K562 (cell line): ENCODE measurements at regions not wholly inside any gene's neighbourhood (a gene's known extent, or its start where the extent isn't known, plus 50 kb on each side); places are given as distances from the start of the nearest gene placed in this dataset.

Experiments used
- ATAC-seq: fragments of 200-7000 bp; cut with Tn5 transposase; 3 replicates; pipeline ENCODE4 v1.9.1; 2020; ENCODE audit warnings: moderate library complexity
- BruUV-seq: library from RNA; stranded (reverse); fragments of 400-500 nt; replicated peaks from 2 replicates; lab custom pipeline; 2021; lab: Mats Ljungman, UMichigan
- CTCF ChIA-PET: fragments of 300-600 bp; formaldehyde crosslinking; extraction: SDS; loops from one replicate; lab custom pipeline; 2021; ENCODE audit warnings: low intra/inter-chr PET ratio; lab: Yijun Ruan, JAX
- POLR2A ChIA-PET: fragments of 300-600, 350-650 bp; sonication (Branson Sonifier 250); formaldehyde crosslinking; extraction: SDS; loops from one replicate; lab custom pipeline; 2021; ENCODE audit warnings: antibody characterized with exemption, inconsistent platforms; lab: Yijun Ruan, JAX
- DNase-seq, 4 experiments: peaks; one replicate each; pipeline versions ENCODE4 v3.0.0 to v3.0.0-alpha.2; 2011 to 2018; ENCODE audit warnings: low spot score in 3 of 4, mixed read lengths in 3 of 4; ENCODE audit errors: extremely low read depth in 1 of 4
- FAIRE-seq: peaks from 2 replicates; lab custom pipeline; 2011; peaks lifted over from hg19 to GRCh38; lab: Jason Lieb, UNC
- H2AFZ ChIP-seq: 2 replicates; pipeline ENCODE4 v1.6.0; 2011; ENCODE audit warnings: low read depth, low read length, control low read depth, inconsistent platforms
- H3K27ac ChIP-seq: fragments of 200-600 bp; 3 replicates; pipeline ENCODE4 v1.8.0; 2011; ENCODE audit warnings: low read depth, mild to moderate bottlenecking, control low read depth, inconsistent platforms, low read length, moderate library complexity, mixed read lengths; ENCODE audit errors: extremely low read depth
- H3K27me3 ChIP-seq, 2 experiments: fragments of 300-600 bp in 1 of 2; 2 replicates in 1 of 2; 3 replicates in 1 of 2; pipeline versions ENCODE4 v1.6.0 to v1.8.0; 2011; ENCODE audit warnings: inconsistent platforms in 2 of 2, low read length in 2 of 2, mild to moderate bottlenecking in 1 of 2, mixed read lengths in 1 of 2, moderate library complexity in 1 of 2; ENCODE audit not compliant: control insufficient read depth in 2 of 2, insufficient read depth in 2 of 2
- H3K36me3 ChIP-seq: fragments of 300-600 bp; 3 replicates; pipeline ENCODE4 v1.8.0; 2011; ENCODE audit warnings: mild to moderate bottlenecking, low read length, inconsistent platforms; ENCODE audit not compliant: control insufficient read depth, insufficient read depth
- H3K4me1 ChIP-seq, 2 experiments: fragments of 200-600 bp in 1 of 2; replicated peaks in 1 of 2; 2 replicates in 1 of 2; 3 replicates in 1 of 2; pipeline versions ENCODE4 v1.5.1 to v1.8.0; 2011; ENCODE audit warnings: inconsistent platforms in 2 of 2, low read length in 2 of 2, mild to moderate bottlenecking in 1 of 2, mixed read lengths in 1 of 2, moderate library complexity in 1 of 2; ENCODE audit not compliant: control insufficient read depth in 2 of 2, insufficient read depth in 2 of 2
- H3K4me2 ChIP-seq: 2 replicates; pipeline ENCODE4 v1.6.1; 2011; ENCODE audit warnings: low read length, control low read depth, inconsistent platforms, mixed read lengths; ENCODE audit not compliant: insufficient read depth
- H3K4me3 ChIP-seq: fragments of 200-600 bp; sonication (generic), shearing (Covaris generic); 2 replicates; pipeline ENCODE4 v1.5.1; 2016; ENCODE audit warnings: control low read depth, inconsistent platforms
- H3K79me2 ChIP-seq: fragments of 200-600 bp; 3 replicates; pipeline ENCODE4 v1.8.0; 2011; ENCODE audit warnings: low read length, inconsistent platforms; ENCODE audit not compliant: control insufficient read depth, insufficient read depth
- H3K9ac ChIP-seq, 2 experiments: 2 replicates each; pipeline versions ENCODE4 v1.6.0 to v1.6.1; 2011; ENCODE audit warnings: low read depth in 2 of 2, low read length in 2 of 2, control low read depth in 1 of 2, inconsistent platforms in 1 of 2, mild to moderate bottlenecking in 1 of 2, mixed read lengths in 1 of 2; ENCODE audit not compliant: insufficient read depth in 1 of 2
- H3K9me1 ChIP-seq: one replicate; pipeline ENCODE4 v1.6.0; 2011; ENCODE audit warnings: inconsistent platforms, mild to moderate bottlenecking, low read length, moderate library complexity; ENCODE audit not compliant: control insufficient read depth, insufficient read depth
- H3K9me3 ChIP-seq: replicated peaks from 2 replicates; pipeline ENCODE4 v1.5.1; 2011; ENCODE audit warnings: low read depth, low read length, inconsistent platforms; ENCODE audit not compliant: control insufficient read depth, insufficient read depth
- H4K20me1 ChIP-seq: replicated peaks from 2 replicates; pipeline ENCODE4 v1.6.1; 2011; ENCODE audit warnings: low read length, inconsistent platforms, mixed read lengths; ENCODE audit not compliant: control insufficient read depth, insufficient read depth
- ASH1L ChIP-seq: fragments of 450-650 bp; IDR thresholded peaks from 2 replicates; pipeline ENCODE4 v1.6.1; 2018; ENCODE audit warnings: borderline replicate concordance, mild to moderate bottlenecking, low read depth; ENCODE audit not compliant: partially characterized antibody
- BACH1 ChIP-seq: fragments of 200-800 bp; sonication (Bioruptor generic); IDR thresholded peaks from 2 replicates; pipeline ENCODE4 v1.6.1; 2016; ENCODE audit warnings: missing genetic modification characterization, missing compliant biosample characterization
- BCLAF1 ChIP-seq, 2 experiments: fragments of 450-650 bp in 1 of 2; IDR thresholded peaks; 2 replicates each; pipeline ENCODE4 v1.6.1; 2011 to 2017; ENCODE audit warnings: low read depth in 2 of 2, antibody characterized with exemption in 1 of 2, borderline replicate concordance in 1 of 2, low read length in 1 of 2, mild to moderate bottlenecking in 1 of 2, mixed read lengths in 1 of 2; ENCODE audit not compliant: control insufficient read depth in 1 of 2
- C11orf30 ChIP-seq: fragments of 450-650 bp; IDR thresholded peaks from 2 replicates; pipeline ENCODE4 v1.6.1; 2016; ENCODE audit warnings: low read depth, mild to moderate bottlenecking
- CEBPZ ChIP-seq: fragments of 150-350 bp; IDR thresholded peaks from 2 replicates; pipeline ENCODE4 v1.6.1; 2014; ENCODE audit warnings: low read depth, mild to moderate bottlenecking, low read length, borderline replicate concordance
- GTF2B ChIP-seq: IDR thresholded peaks from 2 replicates; pipeline ENCODE4 v1.6.1; 2011; ENCODE audit not compliant: insufficient read length; ENCODE audit errors: extremely low read depth
- JUND ChIP-seq, 2 experiments: IDR thresholded peaks; 2 replicates in 1 of 2; 3 replicates in 1 of 2; pipeline ENCODE4 v1.6.1; 2011; ENCODE audit warnings: borderline replicate concordance in 2 of 2, low read depth in 2 of 2, low read length in 2 of 2, improper control_type of control experiment in 1 of 2, missing biosample characterization in 1 of 2, missing genetic modification characterization in 1 of 2, missing genetic modification reagents in 1 of 2
- SMARCB1 ChIP-seq: IDR thresholded peaks from 2 replicates; pipeline ENCODE4 v1.6.1; 2011; ENCODE audit warnings: improper control_type of control experiment, low read depth; ENCODE audit not compliant: insufficient read length
- ZBTB33 ChIP-seq: sonication (generic); formaldehyde crosslinking; IDR thresholded peaks from 2 replicates; pipeline ENCODE4 v1.8.1; 2023; ENCODE audit warnings: mild to moderate bottlenecking, missing genetic modification reagents
- ZNF124 ChIP-seq: sonication (generic); formaldehyde crosslinking; IDR thresholded peaks from 2 replicates; pipeline ENCODE4 v1.8.1; 2022; ENCODE audit warnings: missing genetic modification reagents
- ZNF511 ChIP-seq: sonication (generic); formaldehyde crosslinking; IDR thresholded peaks from 2 replicates; pipeline ENCODE4 v1.8.0; 2022; ENCODE audit warnings: mild to moderate bottlenecking, missing genetic modification reagents
- ZNF696 ChIP-seq: fragments of 250-450 bp; sonication (Bioruptor Pico); conservative IDR thresholded peaks from 2 replicates; pipeline ENCODE4 v1.4.0; 2020; ENCODE audit warnings: mild to moderate bottlenecking, moderate library complexity
- WGBS: fragments of 100-300 bp; shearing (Covaris generic); methylation state at CpG from one replicate; pipeline ENCODE4 v1.1.6; 2016; ENCODE audit warnings: low coverage, mixed read lengths; ENCODE audit not compliant: insufficient coverage; ENCODE audit errors: missing lambda C conversion rate; 5-methylcytosine and 5-hydroxymethylcytosine counted together
- in situ Hi-C: fragments of 300-500 bp; cut with MboI; formaldehyde crosslinking; loops from 4 replicates; pipeline ENCODE4 v1.15.0; 2018; ENCODE audit warnings: inconsistent platforms, mixed read lengths
- intact Hi-C: fragments of 100-400 bp; cut with micrococcal nuclease; formaldehyde crosslinking; loops from 2 replicates; pipeline ENCODE4 v1.14.2; 2022

- Histone ChIP-seq H3K4me2 (no peak overlapping the region), H3K9me1 (no peaks in the 10 kb centered on the region), H3K4me1 (no peaks in the 10 kb centered on the region; a peak in 1 of 5 replicates), H3K4me3 (no peak overlapping the region), H3K9ac (no peak overlapping the region), H2AFZ (no peak overlapping the region), H3K9me3 (no peaks in the 10 kb centered on the region), H3K27ac (no peak overlapping the region), H4K20me1 (no peaks in the 10 kb centered on the region), H3K79me2 (no peaks in the 10 kb centered on the region), H3K27me3 (no peaks in the 10 kb centered on the region; a peak in 1 of 5 replicates), H3K36me3 (no peaks in the 10 kb centered on the region)
- BruUV-seq = no TSS peak
- DNase-seq (no peak), ATAC-seq (no peak), FAIRE-seq (no peak)
- POLR2A ChIA-PET = no interaction called here
- WGBS = 0% methylated on average over 2 of the region's 2 CpGs
- CTCF ChIA-PET = no interaction called here
- in situ Hi-C loops = no loop called here
- intact Hi-C loops = no loop called here
- no peak for TF ChIP-seq C11orf30
- no peak for TF ChIP-seq ZNF511 (CRISPR knock-in tag)
- no peak for TF ChIP-seq ZNF124 (CRISPR knock-in tag)
- no peak for TF ChIP-seq ZNF696 (CRISPR knock-in tag)
- no peak for TF ChIP-seq BACH1 (tag)
- TF ChIP-seq GTF2B = no peak
- TF ChIP-seq ZBTB33 (CRISPR knock-in tag) = no peak
- TF ChIP-seq ASH1L = no peak
- no peak for TF ChIP-seq SMARCB1
- TF ChIP-seq JUND (IDR thresholded peaks at IDR 0.05; ENCODE audit: borderline replicate concordance, low read depth, low read length) = no peak
- no peak for TF ChIP-seq JUND (tag; IDR thresholded peaks at IDR 0.05; ENCODE audit: borderline replicate concordance, low read depth, low read length)
- TF ChIP-seq BCLAF1 (IDR thresholded peaks at IDR 0.05; ENCODE audit: borderline replicate concordance in 1 of 2, control insufficient read depth in 1 of 2, low read depth in 2 of 2, low read length in 1 of 2) = no peak
- no peak for TF ChIP-seq CEBPZ
These were observed 100.3 kb upstream of the SPIN1 start for GRCh38 chr9:88287972-88288371.
